Keratinocyte (primary cell): ENCODE measurements at regions not wholly inside any gene's neighbourhood (a gene's known extent, or its start where the extent isn't known, plus 50 kb on each side); places are given as distances from the start of the nearest gene placed in this dataset.

Experiments
- EZH2 ChIP-seq: IDR thresholded peaks from one replicate; pipeline ENCODE4 v1.6.1; 2012; ENCODE audit warnings: inconsistent platforms, mild to moderate bottlenecking, low read length, moderate library complexity
- TF ChIP-seq, protein P1 (sequence below), 3 experiments: IDR thresholded peaks in 1 of 3; conservative IDR thresholded peaks in 1 of 3; optimal IDR thresholded peaks in 1 of 3; 2 replicates in 2 of 3; 3 replicates in 1 of 3; pipeline versions ENCODE3 to v1.5.1; 2011; ENCODE audit warnings: low read length in 3 of 3, mild to moderate bottlenecking in 3 of 3, moderate library complexity in 2 of 3, control low read depth in 1 of 3, inconsistent platforms in 1 of 3; ENCODE audit not compliant: insufficient read depth in 2 of 3; ENCODE audit errors: extremely low read depth in 1 of 3

DNA sequence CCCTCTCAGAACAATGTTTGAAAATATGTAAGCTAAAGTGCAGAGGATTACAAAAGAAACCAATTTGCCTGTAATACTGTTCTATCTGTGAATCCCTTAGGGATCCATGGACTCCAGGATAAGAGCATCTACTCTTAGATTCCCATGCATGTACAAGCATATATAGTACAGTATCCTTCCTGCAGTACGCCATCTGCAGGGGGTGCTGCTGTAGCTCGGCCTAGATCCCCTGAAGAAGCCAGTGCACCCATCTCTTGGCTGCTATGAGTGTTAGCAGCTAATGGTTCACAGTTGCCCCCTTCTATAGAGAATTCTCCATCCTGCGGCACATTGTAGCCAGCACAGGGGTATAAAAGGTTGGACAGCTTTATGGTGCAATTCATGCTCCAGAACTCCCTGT is 61.8 kb upstream of the SLC30A5 start:
- TF ChIP-seq, protein P1, sequence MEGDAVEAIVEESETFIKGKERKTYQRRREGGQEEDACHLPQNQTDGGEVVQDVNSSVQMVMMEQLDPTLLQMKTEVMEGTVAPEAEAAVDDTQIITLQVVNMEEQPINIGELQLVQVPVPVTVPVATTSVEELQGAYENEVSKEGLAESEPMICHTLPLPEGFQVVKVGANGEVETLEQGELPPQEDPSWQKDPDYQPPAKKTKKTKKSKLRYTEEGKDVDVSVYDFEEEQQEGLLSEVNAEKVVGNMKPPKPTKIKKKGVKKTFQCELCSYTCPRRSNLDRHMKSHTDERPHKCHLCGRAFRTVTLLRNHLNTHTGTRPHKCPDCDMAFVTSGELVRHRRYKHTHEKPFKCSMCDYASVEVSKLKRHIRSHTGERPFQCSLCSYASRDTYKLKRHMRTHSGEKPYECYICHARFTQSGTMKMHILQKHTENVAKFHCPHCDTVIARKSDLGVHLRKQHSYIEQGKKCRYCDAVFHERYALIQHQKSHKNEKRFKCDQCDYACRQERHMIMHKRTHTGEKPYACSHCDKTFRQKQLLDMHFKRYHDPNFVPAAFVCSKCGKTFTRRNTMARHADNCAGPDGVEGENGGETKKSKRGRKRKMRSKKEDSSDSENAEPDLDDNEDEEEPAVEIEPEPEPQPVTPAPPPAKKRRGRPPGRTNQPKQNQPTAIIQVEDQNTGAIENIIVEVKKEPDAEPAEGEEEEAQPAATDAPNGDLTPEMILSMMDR (optimal IDR thresholded peaks at IDR 0.05 in 1 of 3, IDR thresholded peaks at IDR 0.05 in 1 of 3, conservative IDR thresholded peaks at IDR 0.05 in 1 of 3; ENCODE audit: extremely low read depth in 1 of 3, insufficient read depth in 2 of 3, low read length in 3 of 3): peak in 2 of 3 experiments; percentile 12 to 40
- TF ChIP-seq EZH2: no peak
